Retinal pigment epithelial cell (primary cell): ENCODE measurements at regions not wholly inside any gene's neighbourhood (a gene's known extent, or its start where the extent isn't known, plus 50 kb on each side); places are given as distances from the start of the nearest gene placed in this dataset.
A peak's percentile ranks its signal among the peaks of the same experiment; 100 is the strongest.
"Not testable (repeated sequence)": the region's sequence is repeated elsewhere in the genome, so short reads cannot be mapped to it uniquely, and the experiment has no call there.

Experiments
- DNase-seq: peaks from one replicate; pipeline ENCODE4 v3.0.0-alpha.2; 2010; ENCODE audit warnings: low read depth
- H3K4me3 ChIP-seq: 2 replicates; pipeline ENCODE4 v1.5.1; 2011; ENCODE audit warnings: mild to moderate bottlenecking, low read length, control low read depth, moderate library complexity
- CTCF ChIP-seq: conservative IDR thresholded peaks from 2 replicates; pipeline ENCODE4 v1.5.1; 2011; ENCODE audit warnings: low read depth, low read length, control low read depth, inconsistent platforms

GRCh38 chr15:28789401-28790114 lies 58.9 kb downstream of the GOLGA6L7 start:
- DNase-seq, H3K4me3 ChIP-seq: not testable (repeated sequence)
- peak; percentile 22 for TF ChIP-seq CTCF

GRCh38 chr15:28788649-28789400 lies 59.6 kb downstream of the GOLGA6L7 start:
- DNase-seq, H3K4me3 ChIP-seq: not testable (repeated sequence)

GRCh38 chr15:28788176-28788575 lies 60.3 kb downstream of the GOLGA6L7 start:
- not testable (repeated sequence) for DNase-seq, H3K4me3 ChIP-seq

- no peak for DNase-seq
- no peak for TF ChIP-seq CTCF
- H3K4me3 ChIP-seq = no peak overlapping the region
These were observed 61.9 kb downstream of the GOLGA6L7 start for GRCh38 chr15:28786521-28786920.

- not testable (repeated sequence) for H3K4me3 ChIP-seq, DNase-seq
These were observed 63.9 kb downstream of the GOLGA6L7 start for GRCh38 chr15:28784347-28785163.

GRCh38 chr15:28783873-28784272 lies 64.6 kb downstream of the GOLGA6L7 start:
- DNase-seq = no peak
- no peak overlapping the region for H3K4me3 ChIP-seq
- TF ChIP-seq CTCF = no peak

- no peak overlapping the region for H3K4me3 ChIP-seq
- no peak for DNase-seq
- no peak for TF ChIP-seq CTCF
These were observed 65.0 kb downstream of the GOLGA6L7 start for GRCh38 chr15:28783466-28783865.

- DNase-seq, H3K4me3 ChIP-seq: not testable (repeated sequence)
These were observed 66.2 kb upstream of the GOLGA8M start for GRCh38 chr15:28778397-28778796.

- not testable (repeated sequence) for DNase-seq, H3K4me3 ChIP-seq
These were observed 60.6 kb upstream of the GOLGA8M start for GRCh38 chr15:28772857-28773256.
